ENCODE measurements at regions not wholly inside any gene's neighbourhood (a gene's known extent, or its start where the extent isn't known, plus 50 kb on each side); places are given as distances from the start of the nearest gene placed in this dataset.

DNA sequence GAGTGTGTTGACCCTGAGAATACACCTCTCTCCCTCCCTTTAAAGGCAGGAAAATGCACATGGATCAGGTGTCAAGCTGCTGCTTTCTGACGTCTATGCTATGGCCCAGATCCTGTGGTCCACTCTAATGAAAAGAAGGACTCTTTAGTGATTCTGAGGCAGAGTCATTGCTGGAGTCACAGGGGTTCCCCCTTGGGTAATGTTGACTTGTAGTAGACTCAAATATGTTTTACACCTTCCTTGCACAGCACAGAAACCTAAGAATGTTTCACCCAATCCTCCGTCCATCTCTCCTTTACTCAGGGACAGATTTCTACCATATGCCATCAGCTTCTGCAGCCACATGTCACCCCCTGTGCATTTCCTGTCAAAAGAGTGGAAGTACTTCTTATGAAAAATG, 525.4 kb downstream of the TMEM121 start:
- TF ChIP-seq, protein P1, sequence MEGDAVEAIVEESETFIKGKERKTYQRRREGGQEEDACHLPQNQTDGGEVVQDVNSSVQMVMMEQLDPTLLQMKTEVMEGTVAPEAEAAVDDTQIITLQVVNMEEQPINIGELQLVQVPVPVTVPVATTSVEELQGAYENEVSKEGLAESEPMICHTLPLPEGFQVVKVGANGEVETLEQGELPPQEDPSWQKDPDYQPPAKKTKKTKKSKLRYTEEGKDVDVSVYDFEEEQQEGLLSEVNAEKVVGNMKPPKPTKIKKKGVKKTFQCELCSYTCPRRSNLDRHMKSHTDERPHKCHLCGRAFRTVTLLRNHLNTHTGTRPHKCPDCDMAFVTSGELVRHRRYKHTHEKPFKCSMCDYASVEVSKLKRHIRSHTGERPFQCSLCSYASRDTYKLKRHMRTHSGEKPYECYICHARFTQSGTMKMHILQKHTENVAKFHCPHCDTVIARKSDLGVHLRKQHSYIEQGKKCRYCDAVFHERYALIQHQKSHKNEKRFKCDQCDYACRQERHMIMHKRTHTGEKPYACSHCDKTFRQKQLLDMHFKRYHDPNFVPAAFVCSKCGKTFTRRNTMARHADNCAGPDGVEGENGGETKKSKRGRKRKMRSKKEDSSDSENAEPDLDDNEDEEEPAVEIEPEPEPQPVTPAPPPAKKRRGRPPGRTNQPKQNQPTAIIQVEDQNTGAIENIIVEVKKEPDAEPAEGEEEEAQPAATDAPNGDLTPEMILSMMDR (IDR thresholded peaks at IDR 0.05; ENCODE audit: insufficient read depth, low read depth, low read length): no peak
- TF ChIP-seq EZH2 (IDR thresholded peaks at IDR 0.05; ENCODE audit: insufficient read depth, low read length): no peak
